CD4-positive, alpha-beta memory T cell (primary cell): ENCODE measurements at regions not wholly inside any gene's neighbourhood (a gene's known extent, or its start where the extent isn't known, plus 50 kb on each side); places are given as distances from the start of the nearest gene placed in this dataset.

Experiments
- CTCF ChIA-PET: fragments of 350-600 bp; sonication (Branson Sonifier 250); formaldehyde crosslinking; loops from one replicate; lab custom pipeline; 2021; ENCODE audit warnings: inconsistent platforms; ENCODE audit not compliant: partially characterized antibody; lab: Charles Lee
- POLR2A ChIA-PET: fragments of 350-600 bp; sonication (Branson Sonifier 250); formaldehyde crosslinking; loops from one replicate; lab custom pipeline; 2021; ENCODE audit not compliant: partially characterized antibody; lab: Charles Lee
- DNase-seq, 5 donors: peaks; one replicate each; pipeline versions ENCODE4 v3.0.0 to v3.0.0-alpha.2; 2020 to 2022; ENCODE audit warnings: mixed read lengths in 1 of 5
- H3K27ac ChIP-seq: one replicate; pipeline ENCODE4 v1.7.0; 2013; ENCODE audit warnings: low read depth, low read length
- H3K27me3 ChIP-seq: 2 replicates; pipeline ENCODE4 v1.7.0; 2013; ENCODE audit warnings: mild to moderate bottlenecking, low read length, moderate library complexity; ENCODE audit not compliant: insufficient read depth
- H3K36me3 ChIP-seq: 2 replicates; pipeline ENCODE4 v1.7.0; 2013; ENCODE audit warnings: mild to moderate bottlenecking, low read length, moderate library complexity; ENCODE audit not compliant: insufficient read depth
- H3K4me1 ChIP-seq: 2 replicates; pipeline ENCODE4 v1.7.0; 2013; ENCODE audit warnings: mild to moderate bottlenecking, low read length, moderate library complexity; ENCODE audit not compliant: insufficient read depth
- H3K4me3 ChIP-seq, 2 donors: one replicate each; pipeline ENCODE4 v1.7.0; 2013; ENCODE audit warnings: low read length in 2 of 2, mild to moderate bottlenecking in 1 of 2
- H3K9me3 ChIP-seq, 2 donors: one replicate each; pipeline ENCODE4 v1.7.0; 2013; ENCODE audit warnings: low read length in 2 of 2, control low read depth in 1 of 2; ENCODE audit not compliant: control insufficient read depth in 1 of 2
- H3K27ac Mint-ChIP-seq, 7 donors: one replicate each; pipeline ENCODE4 v1.8.0; 2020 to 2021; ENCODE audit warnings: mixed read lengths in 7 of 7, mild to moderate bottlenecking in 6 of 7, inconsistent platforms in 3 of 7, moderate library complexity in 3 of 7
- H3K27me3 Mint-ChIP-seq, 2 donors: one replicate each; pipeline ENCODE4 v1.8.0; 2020 to 2021; ENCODE audit warnings: mixed read lengths in 2 of 2
- H3K36me3 Mint-ChIP-seq, 2 donors: one replicate each; pipeline ENCODE4 v1.8.0; 2020 to 2021; ENCODE audit warnings: mixed read lengths in 2 of 2, inconsistent platforms in 1 of 2, mild to moderate bottlenecking in 1 of 2
- H3K4me1 Mint-ChIP-seq, 4 donors: one replicate each; pipeline ENCODE4 v1.8.0; 2020 to 2021; ENCODE audit warnings: mixed read lengths in 4 of 4, mild to moderate bottlenecking in 1 of 4
- H3K4me3 Mint-ChIP-seq, 8 donors: one replicate each; pipeline ENCODE4 v1.8.0; 2020 to 2021; ENCODE audit warnings: mixed read lengths in 8 of 8, mild to moderate bottlenecking in 7 of 8, moderate library complexity in 6 of 8, inconsistent platforms in 3 of 8
- H3K9me3 Mint-ChIP-seq, 8 donors: one replicate each; pipeline ENCODE4 v1.8.0; 2020 to 2021; ENCODE audit warnings: mixed read lengths in 8 of 8, mild to moderate bottlenecking in 5 of 8, inconsistent platforms in 3 of 8, moderate library complexity in 1 of 8
- intact Hi-C: fragments of 100-400 bp; cut with micrococcal nuclease; formaldehyde crosslinking; loops from one replicate; pipeline ENCODE4 v1.15.1; 2023

- no peak overlapping the region for H3K4me3 ChIP-seq
- DNase-seq: peak in 1 of 5 donors; percentile 20
- no peaks in the 10 kb centered on the region for H3K9me3 ChIP-seq
- H3K27ac ChIP-seq: no peak overlapping the region
- intact Hi-C loops: no loop called here
- no peaks in the 10 kb centered on the region for H3K36me3 ChIP-seq
- H3K27me3 ChIP-seq: no peaks in the 10 kb centered on the region
- no peak overlapping the region for H3K27ac Mint-ChIP-seq
- no peaks in the 10 kb centered on the region for H3K4me1 ChIP-seq
- peaks cover 0 to 9% (median 3%) of the 10 kb centered on the region in 8 donors for H3K9me3 Mint-ChIP-seq
- H3K27me3 Mint-ChIP-seq: no peaks in the 10 kb centered on the region
- no peaks in the 10 kb centered on the region for H3K36me3 Mint-ChIP-seq
- H3K4me1 Mint-ChIP-seq: no peaks in the 10 kb centered on the region
- POLR2A ChIA-PET: no interaction called here
- CTCF ChIA-PET: no interaction called here
- H3K4me3 Mint-ChIP-seq: no peak overlapping the region
Observed at GRCh38 chr13:85896516-85897450, 97.6 kb upstream of the SLITRK6 start.

- intact Hi-C loops: no loop called here
- ChIA-PET CTCF (no interaction called here), POLR2A (no interaction called here)
- Mint-ChIP-seq H3K36me3 (no peaks in the 10 kb centered on the region), H3K9me3 (peaks cover 0 to 7% (median 3%) of the 10 kb centered on the region in 8 donors), H3K27me3 (no peaks in the 10 kb centered on the region), H3K27ac (no peak overlapping the region), H3K4me1 (no peaks in the 10 kb centered on the region), H3K4me3 (no peak overlapping the region)
- Histone ChIP-seq H3K4me3 (no peak overlapping the region), H3K4me1 (no peaks in the 10 kb centered on the region), H3K36me3 (no peaks in the 10 kb centered on the region), H3K27ac (no peak overlapping the region), H3K9me3 (no peaks in the 10 kb centered on the region), H3K27me3 (no peaks in the 10 kb centered on the region)
- DNase-seq: no peak
Observed at GRCh38 chr13:85887406-85887805, 88.2 kb upstream of the SLITRK6 start.

- Mint-ChIP-seq H3K9me3 (peaks cover 0 to 5% (median under 1%) of the 10 kb centered on the region in 8 donors), H3K4me3 (no peak overlapping the region), H3K27me3 (no peaks in the 10 kb centered on the region), H3K4me1 (no peaks in the 10 kb centered on the region), H3K27ac (no peak overlapping the region), H3K36me3 (no peaks in the 10 kb centered on the region)
- Histone ChIP-seq H3K27ac (no peak overlapping the region), H3K36me3 (no peaks in the 10 kb centered on the region), H3K4me1 (no peaks in the 10 kb centered on the region), H3K4me3 (no peak overlapping the region), H3K27me3 (no peaks in the 10 kb centered on the region), H3K9me3 (no peaks in the 10 kb centered on the region)
- intact Hi-C loops: no loop called here
- ChIA-PET CTCF (no interaction called here), POLR2A (no interaction called here)
- DNase-seq: no peak
Observed at GRCh38 chr13:85879014-85879413, 79.8 kb upstream of the SLITRK6 start.

GRCh38 chr13:85864963-85865530 lies 65.8 kb upstream of the SLITRK6 start:
- DNase-seq: no peak
- H3K27ac ChIP-seq: no peak overlapping the region
- POLR2A ChIA-PET: no interaction called here
- no peaks in the 10 kb centered on the region for H3K4me1 ChIP-seq
- no peaks in the 10 kb centered on the region for H3K27me3 Mint-ChIP-seq
- H3K36me3 ChIP-seq: no peaks in the 10 kb centered on the region
- no peak overlapping the region for H3K4me3 Mint-ChIP-seq
- H3K9me3 ChIP-seq: no peaks in the 10 kb centered on the region
- H3K27me3 ChIP-seq: no peaks in the 10 kb centered on the region
- H3K4me3 ChIP-seq: no peak overlapping the region
- intact Hi-C loops: no loop called here
- peaks cover 0 to 4% (median 0%) of the 10 kb centered on the region in 8 donors for H3K9me3 Mint-ChIP-seq
- no peak overlapping the region for H3K27ac Mint-ChIP-seq
- no peaks in the 10 kb centered on the region for H3K36me3 Mint-ChIP-seq
- CTCF ChIA-PET: no interaction called here
- no peaks in the 10 kb centered on the region for H3K4me1 Mint-ChIP-seq

- Mint-ChIP-seq H3K27me3 (no peaks in the 10 kb centered on the region), H3K9me3 (peaks cover 3 to 23% (median 13%) of the 10 kb centered on the region in 8 donors), H3K4me3 (no peak overlapping the region), H3K36me3 (no peaks in the 10 kb centered on the region), H3K4me1 (no peaks in the 10 kb centered on the region), H3K27ac (no peak overlapping the region)
- Histone ChIP-seq H3K4me3 (no peak overlapping the region), H3K27me3 (no peaks in the 10 kb centered on the region), H3K36me3 (no peaks in the 10 kb centered on the region), H3K4me1 (no peaks in the 10 kb centered on the region), H3K27ac (no peak overlapping the region), H3K9me3 (no peaks in the 10 kb centered on the region)
- intact Hi-C loops: no loop called here
- CTCF ChIA-PET: no interaction called here
- POLR2A ChIA-PET: no interaction called here
- no peak for DNase-seq
Observed at GRCh38 chr13:85853901-85854663, 54.9 kb upstream of the SLITRK6 start.

- no peaks in the 10 kb centered on the region for H3K36me3 Mint-ChIP-seq
- no peaks in the 10 kb centered on the region for H3K27me3 Mint-ChIP-seq
- H3K4me3 ChIP-seq: no peak overlapping the region
- DNase-seq: no peak
- no peaks in the 10 kb centered on the region for H3K4me1 Mint-ChIP-seq
- intact Hi-C loops: no loop called here
- no peaks in the 10 kb centered on the region for H3K27me3 ChIP-seq
- H3K4me1 ChIP-seq: no peaks in the 10 kb centered on the region
- H3K27ac ChIP-seq: no peak overlapping the region
- H3K4me3 Mint-ChIP-seq: no peak overlapping the region
- H3K27ac Mint-ChIP-seq: no peak overlapping the region
- H3K9me3 ChIP-seq: no peaks in the 10 kb centered on the region
- ChIA-PET CTCF (interaction anchor here (0.6 kb wide), 1 partner anchor 456 kb away, joined by 3 read pairs; no protein-coding TSS in a partner anchor), POLR2A (no interaction called here)
- no peaks in the 10 kb centered on the region for H3K36me3 ChIP-seq
- peaks cover 3 to 25% (median 14%) of the 10 kb centered on the region in 8 donors for H3K9me3 Mint-ChIP-seq
Observed at GRCh38 chr13:85853161-85853894, 54.1 kb upstream of the SLITRK6 start.
